Epidermal melanocyte (primary cell): ENCODE measurements at regions not wholly inside any gene's neighbourhood (a gene's known extent, or its start where the extent isn't known, plus 50 kb on each side); places are given as distances from the start of the nearest gene placed in this dataset.

Experiments
- DNase-seq: peaks from one replicate; pipeline ENCODE4 v3.0.0; 2011; ENCODE audit warnings: low spot score; ENCODE audit not compliant: insufficient read length

DNA sequence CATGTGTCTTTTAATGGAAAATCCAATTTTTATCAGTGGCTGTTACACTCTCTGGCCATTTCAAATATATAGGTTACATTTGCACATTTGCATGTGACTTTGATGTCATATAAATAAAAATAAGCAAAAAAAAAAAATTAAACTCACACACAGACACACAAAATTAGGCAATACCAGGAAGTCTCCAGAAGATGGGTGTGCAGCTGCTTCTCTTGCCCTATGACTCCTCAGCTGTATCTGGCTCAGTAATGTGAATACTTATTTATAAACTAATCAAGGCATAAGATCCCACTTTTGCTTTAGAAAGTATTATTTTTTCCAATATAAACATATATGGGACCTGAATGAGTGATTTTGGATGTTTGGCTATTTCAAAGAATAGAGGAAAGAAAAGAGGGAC is 461.1 kb downstream of the LRIG3 start:
- DNase-seq = no peak

- no peak for DNase-seq
These were observed 457.3 kb downstream of the LRIG3 start for GRCh38 chr12:58463051-58463450.

DNA sequence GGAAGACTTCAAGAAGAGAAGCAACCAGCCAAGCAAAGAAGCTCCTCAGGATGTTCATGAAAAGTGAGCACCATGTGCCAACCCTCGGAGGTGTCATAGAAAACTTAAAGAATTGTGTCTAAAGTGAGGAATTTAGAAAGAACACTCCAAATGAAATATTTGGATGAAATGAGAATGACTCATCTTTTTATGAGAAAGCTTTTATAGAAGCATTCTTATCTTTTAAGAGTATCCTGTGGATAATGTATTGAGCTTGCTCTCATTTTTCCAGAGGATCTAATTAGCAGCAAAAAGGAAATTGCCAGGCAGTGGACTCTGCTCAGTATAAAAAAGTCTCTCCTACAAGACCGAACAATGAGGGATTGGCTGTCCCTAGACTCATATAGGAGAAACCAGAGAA is 454.9 kb downstream of the LRIG3 start:
- no peak for DNase-seq

- DNase-seq = no peak
These were observed 449.9 kb downstream of the LRIG3 start for GRCh38 chr12:58470266-58471010.

DNA sequence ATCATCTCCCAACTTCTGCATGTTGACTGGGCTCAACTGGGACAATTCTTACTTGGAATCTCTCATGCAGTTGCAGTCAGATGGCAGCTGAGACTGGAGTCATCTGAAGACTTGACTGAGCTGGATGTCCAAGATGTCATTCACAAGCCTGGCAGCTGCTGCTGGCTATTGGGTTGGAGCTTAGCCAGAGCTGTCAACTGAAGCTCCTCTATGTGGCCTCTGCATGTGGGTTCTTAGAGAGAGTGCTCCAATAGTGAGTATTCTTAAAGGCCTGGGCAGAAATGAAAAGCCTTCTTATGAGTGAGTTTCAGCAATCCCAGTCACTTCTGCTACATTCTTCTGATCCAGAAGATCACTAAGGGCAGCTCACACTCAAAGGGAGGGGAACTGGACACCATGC is 440.9 kb downstream of the LRIG3 start:
- DNase-seq = no peak

- no peak for DNase-seq
These were observed 438.5 kb downstream of the LRIG3 start for GRCh38 chr12:58481811-58482210.

GRCh38 chr12:58487255-58487654 is 433.0 kb downstream of the LRIG3 start:
- DNase-seq = no peak

- no peak for DNase-seq
These were observed 432.6 kb downstream of the LRIG3 start for GRCh38 chr12:58487678-58488161.

DNA sequence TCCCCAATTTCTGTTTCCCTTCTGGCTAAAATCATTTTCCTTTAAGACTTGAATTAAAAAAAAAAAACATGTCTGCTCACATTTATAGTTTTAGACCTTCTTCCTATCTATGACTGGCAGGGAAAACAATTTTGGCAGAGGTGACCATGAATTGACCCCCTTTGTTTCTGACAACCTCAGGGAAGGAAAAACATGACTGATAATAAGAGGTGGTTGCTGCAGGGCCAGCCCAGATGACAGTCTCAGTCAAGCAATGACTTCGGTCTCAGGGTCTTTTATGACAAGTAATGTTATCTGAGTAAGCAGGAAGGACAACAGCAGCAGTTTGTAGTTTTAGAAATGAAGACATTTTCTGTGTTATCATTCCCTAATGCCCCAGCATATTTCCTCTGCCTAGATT is 430.9 kb downstream of the LRIG3 start:
- no peak for DNase-seq

- DNase-seq = no peak
These were observed 429.0 kb downstream of the LRIG3 start for GRCh38 chr12:58491306-58491705.

GRCh38 chr12:58496411-58497190 is 423.7 kb downstream of the LRIG3 start:
- DNase-seq = no peak

GRCh38 chr12:58500399-58500798 is 419.9 kb downstream of the LRIG3 start:
- no peak for DNase-seq

- DNase-seq = no peak
These were observed 418.1 kb downstream of the LRIG3 start for GRCh38 chr12:58502226-58502625.

- DNase-seq = no peak
These were observed 417.5 kb downstream of the LRIG3 start for GRCh38 chr12:58502841-58503240.

DNA sequence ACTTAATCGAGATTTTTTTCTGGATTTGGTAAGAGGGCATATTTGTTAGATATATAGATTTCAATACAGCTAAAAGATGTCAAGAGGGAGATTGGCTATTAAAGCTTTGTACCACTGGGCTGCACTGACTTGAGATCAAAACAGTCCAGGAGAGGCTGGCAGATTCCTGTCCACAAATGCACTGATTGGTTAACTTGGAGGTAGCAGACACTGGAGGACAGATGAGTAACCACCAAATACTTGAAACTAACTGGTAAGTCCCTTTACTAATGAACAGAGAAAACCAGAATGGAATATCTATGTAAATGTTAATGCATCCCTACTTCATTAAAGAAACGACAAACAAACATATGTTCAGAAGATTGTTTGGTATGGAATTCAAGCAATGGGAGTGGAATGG is 416.6 kb downstream of the LRIG3 start:
- DNase-seq = no peak

DNA sequence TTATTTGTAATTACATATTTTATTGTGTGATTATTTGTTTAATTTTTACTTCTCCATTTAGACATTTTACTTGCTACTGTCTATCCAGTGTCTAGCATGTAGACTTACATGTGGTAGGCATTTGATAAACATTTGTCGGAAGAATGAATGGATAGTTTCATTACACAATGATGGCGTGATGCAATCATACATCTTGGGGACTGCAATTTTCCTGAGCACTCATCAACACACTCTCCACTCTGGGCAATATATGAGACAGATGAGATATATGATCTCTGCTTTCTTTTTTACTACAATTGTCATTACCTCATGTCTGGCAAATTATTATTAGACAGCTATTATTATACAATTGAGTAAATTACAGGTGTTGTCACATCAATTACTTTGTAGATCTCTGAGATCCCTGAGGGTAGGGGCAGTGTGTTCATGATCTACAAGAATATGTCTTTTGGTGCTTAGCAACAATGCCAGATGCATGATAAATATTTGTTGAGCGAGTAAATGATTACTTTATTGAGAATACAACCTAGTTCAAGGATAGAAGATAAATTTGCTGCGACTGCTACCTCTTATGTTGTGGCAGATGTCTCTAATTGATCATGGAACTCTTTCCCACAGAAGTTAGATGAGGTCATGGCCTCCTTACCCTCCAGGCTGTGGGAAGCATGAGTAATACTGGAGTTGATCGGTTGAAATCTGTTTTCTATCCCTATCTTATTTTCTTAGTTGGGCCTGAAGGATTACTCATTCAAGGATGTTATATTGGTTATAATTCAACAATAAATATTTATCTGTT is 416.0 kb downstream of the LRIG3 start:
- DNase-seq = no peak

- DNase-seq = no peak
These were observed 411.0 kb downstream of the LRIG3 start for GRCh38 chr12:58509116-58509885.

DNA sequence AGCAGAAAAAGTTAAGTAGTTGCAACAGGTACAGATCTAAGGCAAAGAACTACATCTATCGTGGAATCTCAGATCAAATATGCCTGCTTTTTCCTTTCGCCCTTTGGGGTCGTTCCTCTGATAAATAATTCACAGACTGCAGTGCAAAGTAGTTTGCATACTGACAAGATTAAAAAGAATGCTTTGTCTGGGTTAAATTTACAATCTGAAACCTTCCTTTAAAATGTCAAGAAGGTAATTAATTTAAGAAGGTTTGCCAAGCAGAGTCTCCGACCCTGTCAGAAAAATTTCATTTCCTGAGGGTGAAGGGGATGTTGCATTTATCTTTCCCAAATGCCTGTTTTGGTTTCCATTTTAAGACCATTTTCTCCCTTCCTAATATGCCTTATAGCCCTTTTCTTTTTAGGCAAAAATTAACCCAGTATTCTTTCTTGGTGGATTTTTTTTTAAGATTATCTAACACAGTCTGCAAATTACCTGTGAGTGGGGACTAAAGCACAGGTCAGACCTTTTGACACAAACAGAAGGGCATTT is 406.9 kb downstream of the LRIG3 start:
- no peak for DNase-seq

DNA sequence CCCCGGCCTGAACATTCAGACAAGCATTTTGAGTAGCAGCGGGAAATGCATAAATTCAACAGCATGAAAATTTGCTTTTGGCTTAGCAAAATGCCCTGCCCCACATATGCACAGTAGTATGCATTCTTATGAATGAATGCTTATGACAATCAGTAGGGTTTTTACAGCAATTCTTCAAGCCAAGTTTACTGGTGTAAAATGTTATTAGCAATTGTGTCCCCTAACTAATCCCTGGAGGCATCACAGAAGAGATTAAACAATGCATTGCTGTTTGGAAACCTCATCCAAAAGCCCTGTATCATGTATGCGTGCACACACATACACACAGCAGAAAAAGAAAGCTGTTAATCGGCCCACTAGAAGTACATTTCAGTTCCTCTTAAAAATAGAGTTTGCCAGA is 406.5 kb downstream of the LRIG3 start:
- DNase-seq = no peak

- no peak for DNase-seq
These were observed 400.5 kb downstream of the LRIG3 start for GRCh38 chr12:58519839-58520238.

DNA sequence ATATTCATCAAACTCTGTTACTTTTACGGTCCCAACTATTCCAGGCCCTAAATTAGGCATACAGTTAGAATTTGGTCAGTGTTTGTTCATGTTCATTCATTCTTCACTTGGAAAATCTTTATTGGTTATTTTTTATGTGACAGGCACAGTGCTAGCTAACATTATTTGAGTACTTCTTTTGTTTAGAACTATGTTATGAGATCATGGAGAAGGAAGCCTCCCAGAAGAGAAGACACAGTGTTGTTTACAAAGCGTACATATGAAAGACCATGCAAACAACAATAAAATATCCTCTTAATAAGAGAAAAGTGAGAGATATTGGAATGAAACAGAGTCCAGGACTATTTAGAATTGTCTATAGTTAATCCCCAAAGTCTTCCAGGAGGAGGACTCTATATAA is 399.2 kb downstream of the LRIG3 start:
- no peak for DNase-seq
